ENCODE measurements at regions not wholly inside any gene's neighbourhood (a gene's known extent, or its start where the extent isn't known, plus 50 kb on each side); places are given as distances from the start of the nearest gene placed in this dataset.
A peak's percentile ranks its signal among the peaks of the same experiment; 100 is the strongest.

DNA sequence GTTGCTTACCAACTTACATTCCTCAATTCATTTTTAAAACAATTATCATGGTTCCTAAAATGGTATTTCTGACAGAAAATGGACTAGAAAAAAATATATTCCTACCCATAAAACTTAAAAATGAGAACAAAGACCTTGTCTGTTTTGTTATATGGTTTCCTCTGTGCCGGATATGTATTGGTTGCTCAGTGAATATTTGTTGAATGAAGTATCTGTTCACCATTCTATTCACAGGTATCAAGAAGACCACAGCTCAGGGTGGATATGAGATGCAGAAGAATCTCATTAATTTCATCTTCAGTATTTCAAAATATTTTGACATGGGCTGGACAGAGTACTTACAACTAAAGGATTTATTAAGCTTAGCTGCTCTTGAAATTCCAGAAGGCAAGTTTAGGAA, 58.1 kb downstream of the TUSC7 start:
- no peak for DNase-seq

DNA sequence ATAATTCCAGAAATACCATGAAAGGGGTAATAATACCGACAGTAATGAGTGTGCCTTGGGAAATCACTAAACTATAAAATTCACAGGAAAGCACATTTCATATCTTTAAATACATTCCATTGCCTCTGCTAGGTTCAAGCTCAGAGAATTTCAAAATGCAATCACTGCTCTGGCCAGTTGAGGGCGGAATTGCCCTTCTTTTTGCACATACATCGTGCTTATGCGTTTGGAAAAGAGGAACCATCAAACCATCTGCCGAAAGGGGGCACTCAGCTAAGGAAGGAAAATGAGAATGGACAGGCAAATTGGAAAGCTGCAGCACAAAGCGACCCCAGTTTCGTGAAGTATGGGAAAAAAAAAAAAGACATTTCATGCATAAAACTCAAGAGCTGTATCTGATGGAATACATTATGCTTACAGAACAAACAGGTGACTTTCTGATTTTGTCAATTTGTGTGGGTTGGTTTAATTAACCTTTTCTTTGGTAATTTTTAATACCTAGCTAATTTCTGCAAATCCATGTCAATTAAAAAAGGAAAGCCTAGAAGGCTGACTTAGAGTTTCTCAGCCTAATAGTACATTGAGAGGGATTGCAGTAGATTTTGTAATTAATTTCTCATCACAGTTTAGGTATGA, 61.4 kb downstream of the TUSC7 start:
- DNase-seq, result peak; percentile 72 to 83

DNA sequence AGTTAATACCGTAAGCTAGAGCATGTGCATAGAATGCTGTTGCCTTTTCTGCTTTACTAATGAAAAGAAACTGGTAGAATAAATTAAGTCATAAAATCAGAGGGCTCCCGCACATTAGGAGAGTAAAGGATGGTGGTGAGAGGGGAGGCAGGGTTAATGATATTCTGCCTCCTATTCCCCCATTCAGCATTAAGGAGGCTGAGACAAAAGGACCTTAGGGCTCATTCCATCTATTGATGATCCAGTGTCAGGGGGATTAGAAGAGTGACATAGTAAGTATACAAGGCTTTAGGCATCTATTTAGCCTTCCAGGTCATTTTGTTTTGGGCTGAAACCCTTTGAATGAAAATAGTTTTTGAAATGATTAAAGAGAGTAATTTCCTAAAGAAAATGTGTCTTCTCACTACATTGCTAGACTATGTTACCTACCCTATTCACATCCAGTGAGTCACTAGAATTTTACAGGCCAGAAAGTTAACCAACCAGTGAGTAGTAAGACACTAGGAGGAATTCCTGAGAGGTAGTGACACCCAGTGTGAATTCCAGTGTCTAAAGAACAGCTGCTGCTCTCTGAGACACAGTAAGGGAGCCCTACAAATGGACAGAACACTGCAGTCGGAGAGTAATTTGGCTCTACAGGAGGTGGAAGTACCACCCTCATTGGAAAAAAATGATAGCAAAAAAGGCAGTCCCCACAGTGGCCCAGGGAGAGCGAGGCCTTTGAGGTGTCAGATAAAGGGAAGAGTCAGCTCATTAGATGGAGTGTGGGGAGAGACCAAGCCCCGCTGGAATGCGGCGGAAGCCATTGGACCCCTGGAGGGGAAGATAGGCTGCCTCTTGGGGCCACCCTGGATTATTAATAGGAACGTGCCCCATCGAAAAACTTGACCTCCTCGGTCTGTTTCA, 67.6 kb downstream of the TUSC7 start:
- no peak for DNase-seq

DNA sequence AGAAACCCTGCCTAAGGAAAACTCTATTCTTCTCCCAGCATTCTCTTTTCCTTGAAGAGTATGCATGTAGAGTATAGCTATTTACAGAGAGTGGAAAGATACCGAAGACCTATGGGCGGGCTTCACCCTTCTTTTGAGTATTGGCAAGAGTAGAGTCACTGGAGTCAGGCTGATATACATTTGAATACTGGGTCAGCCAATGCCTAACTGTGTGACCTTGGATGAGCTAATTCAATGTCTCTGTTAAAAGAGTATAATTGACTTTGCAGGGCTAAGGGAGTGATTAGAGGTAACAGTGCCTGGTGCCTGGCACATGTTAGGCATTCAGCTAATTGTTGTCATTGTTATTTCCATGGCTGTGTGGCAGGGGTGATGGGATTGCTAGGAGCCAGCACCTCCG, 75.6 kb downstream of the TUSC7 start:
- DNase-seq, result no peak

DNA sequence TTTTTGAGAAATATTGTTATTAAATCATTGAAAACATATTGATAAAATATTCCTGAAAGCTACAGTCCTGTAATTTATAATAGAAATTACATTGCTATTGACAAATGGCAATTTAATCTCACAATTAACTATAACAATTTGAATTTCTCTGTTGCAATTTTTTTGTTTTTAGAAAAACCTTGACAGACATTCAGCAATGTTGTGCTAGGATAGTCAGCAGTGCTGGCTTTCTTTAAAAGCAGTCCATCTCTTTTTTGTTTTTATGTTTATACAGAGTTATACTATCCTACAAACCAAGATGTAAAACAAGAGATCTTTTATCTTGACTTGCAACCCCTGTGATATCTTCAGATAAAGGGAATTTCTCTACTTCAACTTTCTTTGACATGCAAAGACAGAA, 93.1 kb downstream of the TUSC7 start:
- DNase-seq, result no peak

DNA sequence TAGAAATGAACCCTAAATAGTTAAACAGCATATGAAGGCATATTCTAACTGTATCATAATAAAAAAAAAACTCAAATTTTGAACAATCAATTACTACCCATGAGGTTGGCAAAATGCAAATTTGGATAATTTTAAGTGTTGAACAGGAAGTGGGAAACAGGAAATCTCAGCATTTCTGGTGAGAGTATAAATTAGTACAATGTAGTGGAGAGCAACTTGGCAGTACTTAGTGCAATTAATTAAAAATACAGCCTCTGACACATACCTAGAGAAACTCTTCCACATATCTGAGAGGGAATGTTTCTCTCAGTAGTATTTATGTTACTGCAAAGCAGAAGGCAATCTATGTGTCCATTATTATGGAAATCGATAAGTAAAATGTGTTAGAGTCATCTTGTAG, 96.8 kb downstream of the TUSC7 start:
- DNase-seq, result no peak

DNA sequence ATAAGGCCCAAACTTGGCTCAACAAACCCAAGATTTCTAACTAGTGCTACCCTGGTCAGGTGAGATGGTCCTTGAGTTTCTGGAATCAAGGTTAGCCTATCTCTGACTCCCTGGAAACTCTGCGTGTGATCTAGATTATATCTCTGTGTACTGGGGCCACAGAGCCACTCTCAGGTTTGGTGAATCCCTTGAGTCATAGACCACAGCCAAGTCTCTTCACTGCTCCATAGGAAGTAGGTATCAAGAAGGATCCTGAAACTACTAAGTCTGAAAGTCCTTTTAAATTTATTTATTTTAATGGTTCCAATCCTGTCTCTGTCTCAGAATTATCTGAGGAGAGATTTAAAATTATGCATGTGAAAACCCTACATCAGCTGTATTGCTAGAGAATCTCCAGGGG, 99.1 kb downstream of the TUSC7 start:
- no peak for DNase-seq

DNA sequence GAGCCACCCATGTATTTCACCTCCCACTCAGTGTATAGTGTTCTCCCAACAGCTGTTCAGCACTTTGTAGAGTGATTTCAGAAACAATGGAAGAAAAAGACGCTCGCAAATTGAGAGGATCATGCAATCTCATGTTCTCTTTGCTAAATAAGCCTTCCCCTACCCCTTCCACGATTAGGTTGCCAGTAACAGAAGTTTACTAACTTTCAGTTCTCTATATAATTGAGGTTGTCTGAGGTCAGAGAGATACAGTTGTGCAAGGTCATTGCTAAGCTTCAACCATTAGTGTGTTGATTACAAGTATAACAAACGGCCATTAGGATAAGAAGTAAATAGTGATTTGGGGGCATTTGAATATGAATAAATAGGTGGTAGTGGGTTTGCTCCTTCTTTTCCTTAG, 99.6 kb downstream of the TUSC7 start:
- no peak for DNase-seq

DNA sequence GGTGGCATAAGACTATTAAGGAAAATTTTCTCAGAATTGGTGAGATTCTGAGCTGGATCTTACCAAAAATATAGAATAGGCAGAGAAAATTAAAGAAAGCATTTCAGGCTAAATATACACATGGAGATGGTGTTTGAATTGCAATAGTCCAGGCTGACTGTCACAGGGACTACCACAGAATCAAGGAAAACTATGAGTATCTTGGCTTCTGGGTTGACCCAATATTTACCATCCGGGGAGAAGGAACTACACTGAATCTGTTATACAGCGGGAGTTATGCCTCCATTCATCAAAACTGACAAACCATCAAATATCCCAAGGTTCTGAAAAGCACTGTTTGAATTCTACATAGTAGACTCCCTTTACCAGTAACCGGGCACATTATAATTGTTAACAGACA, 102.2 kb downstream of the TUSC7 start:
- DNase-seq, result no peak

DNA sequence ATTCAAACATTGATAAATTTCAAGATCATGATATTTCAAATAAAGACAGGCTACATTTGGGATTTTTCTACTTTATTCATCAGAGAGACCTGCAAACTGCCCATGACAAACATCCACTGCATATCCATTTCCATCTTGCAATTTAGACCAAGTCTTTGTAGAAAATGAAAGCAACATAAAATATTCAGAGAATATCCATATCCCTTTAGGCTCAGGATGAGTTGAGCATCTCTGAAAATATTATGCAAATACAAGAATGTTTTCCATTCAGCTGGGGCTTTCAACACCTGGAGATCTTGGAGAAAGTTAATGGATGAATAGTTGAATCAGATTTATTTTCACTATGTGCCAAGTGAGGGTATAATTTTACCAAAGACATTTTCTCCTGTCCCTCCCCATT, 103.4 kb downstream of the TUSC7 start:
- no peak for DNase-seq

DNA sequence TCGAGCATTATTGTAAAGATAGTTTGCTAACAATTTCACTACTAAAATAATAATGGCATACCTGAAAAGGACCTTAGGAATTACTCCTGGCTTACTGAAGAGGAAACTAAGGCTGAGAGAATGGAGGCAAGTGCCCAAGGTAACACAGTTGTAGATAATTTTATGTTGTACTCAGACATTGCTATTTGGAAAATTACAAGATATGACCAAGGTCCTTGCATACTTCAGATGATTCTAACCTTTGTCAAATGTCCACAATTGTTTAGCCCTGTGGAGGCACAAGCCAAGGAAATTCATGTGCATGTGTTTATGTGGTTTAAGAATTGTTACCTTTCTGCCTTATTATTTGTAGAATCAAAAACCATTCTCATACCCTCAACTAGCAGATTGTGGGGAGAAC, 105.7 kb downstream of the TUSC7 start:
- no peak for DNase-seq

DNA sequence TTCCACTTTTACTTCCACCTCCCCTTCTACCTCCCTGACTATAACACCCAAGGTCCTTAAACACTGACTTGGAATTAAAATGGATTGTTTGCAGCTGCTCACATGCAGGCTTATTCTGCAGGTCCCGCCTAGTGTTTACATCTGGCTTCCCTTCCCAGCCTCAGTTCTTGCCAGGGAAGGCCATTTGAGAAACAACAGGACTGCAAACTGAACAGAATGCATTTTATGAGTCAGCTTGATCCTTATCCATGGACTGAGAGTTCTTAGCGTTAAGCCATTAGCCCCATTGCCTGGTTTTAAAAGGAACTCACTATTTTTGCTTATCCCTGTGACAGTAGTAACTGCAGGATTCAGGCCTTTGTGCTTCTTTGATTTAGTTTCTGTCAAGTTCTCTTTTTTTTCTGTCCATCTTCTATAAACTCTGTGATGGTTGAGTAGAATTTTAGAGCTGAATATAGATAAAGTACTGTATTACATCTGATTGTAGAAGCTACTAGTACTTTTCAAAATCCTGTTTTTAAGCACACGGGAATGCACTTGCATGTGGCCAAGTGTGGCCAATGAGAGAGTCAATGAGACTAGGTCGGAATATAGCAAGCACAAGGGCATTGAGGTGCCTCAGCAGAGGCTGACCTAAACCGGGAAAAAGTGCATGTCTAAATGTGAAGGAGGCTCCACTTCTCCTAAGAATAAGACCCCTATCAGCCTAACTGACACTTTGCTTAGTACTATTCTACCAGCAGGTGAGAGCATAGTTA, 106.4 kb downstream of the TUSC7 start:
- DNase-seq, result no peak

DNA sequence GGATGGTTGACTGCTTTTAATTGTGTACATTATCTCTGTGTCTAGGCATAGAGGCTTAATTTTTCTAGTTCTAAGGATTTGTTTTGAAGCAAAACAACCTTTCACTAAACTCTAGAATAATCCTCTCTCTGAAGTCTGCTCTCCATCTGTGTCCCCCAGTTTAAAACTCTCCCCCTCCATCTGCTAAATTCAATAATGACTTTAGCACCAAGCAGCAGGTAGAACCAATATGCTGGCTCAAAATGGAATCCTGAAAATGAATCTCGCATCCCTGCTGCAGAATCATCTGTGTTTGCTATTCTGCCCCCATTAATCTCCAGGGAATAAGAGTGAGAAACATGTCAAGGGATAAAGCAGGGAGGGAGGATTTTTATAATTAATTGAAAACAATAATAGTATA, 111.8 kb downstream of the TUSC7 start:
- no peak for DNase-seq

DNA sequence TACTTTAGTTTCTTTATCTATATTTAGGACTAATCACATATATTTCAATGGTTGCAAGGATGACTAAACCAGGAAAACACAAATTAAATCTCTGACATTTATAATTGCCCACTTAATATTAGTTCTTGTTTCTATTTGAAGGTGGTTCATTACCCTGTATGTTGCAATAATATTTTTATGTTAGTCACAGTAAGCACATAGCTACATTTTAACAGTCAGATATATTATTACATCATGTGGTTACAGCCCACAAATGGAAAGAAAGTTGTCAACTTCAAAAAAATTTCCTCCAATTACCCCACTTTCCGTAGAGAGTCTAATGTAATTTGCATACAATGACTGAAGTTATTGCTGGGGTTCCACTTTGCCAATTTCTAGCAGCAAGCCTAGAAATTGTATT, 114.6 kb downstream of the TUSC7 start:
- DNase-seq, result no peak

DNA sequence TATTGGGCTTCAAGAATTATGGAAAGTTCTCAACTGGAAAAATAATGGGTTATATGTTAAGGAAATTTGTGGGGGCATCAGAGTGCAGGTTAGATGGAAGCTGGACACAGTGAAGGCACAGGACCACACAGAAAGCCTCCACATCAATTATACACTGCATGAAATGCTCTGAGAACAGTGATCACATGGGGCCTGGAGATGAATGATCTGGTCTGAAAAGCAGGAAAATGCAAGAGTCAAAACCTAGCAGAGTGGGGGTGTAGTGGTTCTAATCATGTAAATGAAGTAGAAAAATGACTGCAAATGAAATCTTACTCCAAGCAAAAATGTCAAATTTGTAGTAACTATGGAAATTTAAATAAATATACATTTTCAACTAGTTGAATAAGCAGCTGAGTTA, 123.6 kb downstream of the TUSC7 start:
- no peak for DNase-seq

DNA sequence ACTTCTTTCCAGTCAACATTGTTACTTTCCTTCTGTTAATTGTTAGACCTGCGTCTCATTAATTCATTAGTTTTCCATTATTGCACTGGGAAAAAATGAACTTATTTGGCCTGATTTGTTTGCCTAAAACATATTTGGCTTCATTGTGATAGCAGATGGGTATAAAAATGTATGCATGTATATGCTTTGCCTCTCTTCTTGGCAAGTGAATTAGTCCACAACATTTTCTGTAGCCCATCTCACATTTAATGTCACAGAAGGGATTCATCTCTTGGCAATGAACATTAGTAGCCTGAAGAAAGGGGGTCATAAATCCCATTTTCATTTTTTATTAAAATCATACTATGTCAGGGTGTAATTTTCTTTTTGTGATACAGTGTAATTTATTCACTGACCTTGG, 125.2 kb downstream of the TUSC7 start:
- DNase-seq, result no peak

DNA sequence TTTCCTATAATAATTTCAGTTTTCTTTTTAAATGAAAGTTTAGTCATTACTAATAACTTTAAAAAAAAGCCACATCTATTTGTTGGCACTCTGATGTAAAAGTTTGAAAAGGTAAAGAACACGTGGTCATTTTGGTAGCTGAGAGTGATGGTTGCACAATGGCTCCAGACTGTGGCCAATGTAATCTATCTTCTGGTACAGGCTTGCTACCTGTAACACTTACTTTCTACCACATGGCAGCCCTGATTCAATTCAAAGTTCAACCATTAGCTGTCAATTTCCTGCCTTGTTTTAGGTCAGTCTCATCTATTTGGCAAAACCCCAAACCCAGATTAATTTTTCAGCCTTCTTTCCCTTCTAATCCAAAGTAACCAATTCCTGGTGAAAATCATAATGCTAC, 126.1 kb downstream of the TUSC7 start:
- no peak for DNase-seq

DNA sequence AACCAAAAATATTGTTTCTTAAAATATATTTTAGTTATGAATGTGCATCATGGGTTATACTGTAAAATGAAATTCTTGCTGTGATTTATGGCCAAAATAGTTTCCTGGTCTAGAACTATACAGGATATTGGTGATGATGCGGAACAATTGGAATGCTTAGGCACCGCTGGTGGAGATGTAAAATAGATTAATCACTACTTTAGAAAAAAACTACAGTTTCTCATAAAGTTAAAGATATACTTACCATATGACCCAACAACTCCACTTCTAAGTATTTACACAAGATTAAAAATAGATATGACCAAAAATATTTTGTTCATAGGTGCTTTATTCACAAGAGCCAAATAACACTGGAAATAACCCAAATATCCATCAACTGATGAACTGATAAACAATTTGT, 126.7 kb downstream of the TUSC7 start:
- DNase-seq, result no peak

DNA sequence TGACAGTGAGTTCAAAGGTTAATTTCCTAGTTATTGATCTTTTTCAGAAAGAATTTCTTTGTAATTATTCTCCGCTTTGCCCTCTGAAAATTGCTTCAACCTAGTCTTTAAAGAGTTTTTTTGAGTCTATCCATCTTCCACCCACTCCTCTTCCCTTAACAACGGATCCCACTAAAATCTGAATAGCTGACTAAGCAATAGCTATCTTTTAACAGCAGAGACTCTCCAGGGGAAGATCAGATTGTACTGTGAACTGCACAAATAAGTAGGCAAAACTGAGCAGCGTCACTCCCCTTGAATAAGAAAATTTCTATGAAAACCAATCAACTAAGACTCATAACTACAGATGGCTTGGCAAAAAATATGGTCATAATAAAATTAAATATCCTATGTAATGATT, 127.9 kb downstream of the TUSC7 start:
- DNase-seq, result no peak

DNA sequence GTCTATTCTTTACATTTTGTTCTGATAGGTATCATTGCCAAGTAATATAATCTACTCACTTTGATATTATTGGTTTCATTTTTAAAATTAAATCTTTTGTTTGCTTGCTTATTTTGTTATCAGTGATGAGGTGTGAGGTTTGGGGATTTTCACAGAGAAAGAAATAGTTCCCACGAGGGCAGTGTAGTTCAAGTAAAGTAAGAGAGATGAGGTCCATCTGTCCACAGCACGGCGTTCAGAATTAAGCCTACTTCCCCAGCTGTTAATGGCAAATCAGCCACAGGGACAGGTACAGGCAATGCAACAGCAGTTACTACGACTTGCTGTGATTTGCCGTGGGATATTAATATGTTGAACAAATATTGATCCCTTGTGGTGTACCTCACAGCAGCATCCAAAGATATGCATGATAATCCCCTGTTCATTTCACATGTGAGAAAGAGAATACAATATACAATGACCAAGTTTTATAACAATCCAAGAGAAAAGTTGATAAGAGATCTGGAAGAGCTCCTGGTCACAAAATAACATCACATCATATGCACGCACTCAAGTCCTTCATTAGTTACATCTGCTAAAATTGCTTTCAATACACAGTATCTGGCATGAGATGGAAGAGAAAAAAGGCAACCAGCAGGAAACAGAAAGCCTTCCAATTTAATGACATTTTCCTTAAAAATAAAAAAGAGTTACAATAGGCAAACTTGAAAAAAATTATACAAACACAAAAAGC, 131.6 kb downstream of the TUSC7 start:
- no peak for DNase-seq

DNA sequence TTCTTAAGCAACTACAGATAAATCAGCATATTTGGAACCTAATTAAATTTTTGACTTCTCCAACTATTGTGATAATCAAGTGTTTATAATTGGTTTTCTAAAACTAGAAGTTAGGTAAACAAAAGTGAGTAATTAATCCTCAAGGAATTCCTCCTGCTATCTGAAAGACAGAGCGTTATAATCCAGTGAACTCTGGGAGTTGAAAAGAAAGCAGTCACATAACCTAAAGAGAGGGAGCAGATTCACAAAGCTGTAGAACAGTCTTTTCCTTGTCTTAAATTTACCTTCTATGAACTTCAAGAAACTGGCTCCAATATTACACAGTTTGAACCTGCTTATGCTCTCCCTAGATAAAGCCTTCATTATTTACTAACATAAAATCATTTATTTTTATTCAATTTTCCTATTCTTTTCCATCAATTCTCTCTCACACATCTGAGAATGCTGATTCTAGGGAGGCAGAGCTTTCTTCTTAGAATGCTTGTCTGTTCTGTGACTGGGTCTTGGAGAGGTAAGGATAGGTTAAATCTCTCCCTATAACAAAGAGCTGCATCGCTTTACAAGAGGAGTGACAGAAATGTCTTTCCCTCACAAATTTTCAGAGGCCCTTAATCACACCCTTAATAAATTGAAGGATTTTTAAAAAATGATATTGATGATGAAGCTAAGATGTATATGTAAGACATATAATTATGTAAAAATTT, 132.8 kb downstream of the TUSC7 start:
- no peak for DNase-seq

DNA sequence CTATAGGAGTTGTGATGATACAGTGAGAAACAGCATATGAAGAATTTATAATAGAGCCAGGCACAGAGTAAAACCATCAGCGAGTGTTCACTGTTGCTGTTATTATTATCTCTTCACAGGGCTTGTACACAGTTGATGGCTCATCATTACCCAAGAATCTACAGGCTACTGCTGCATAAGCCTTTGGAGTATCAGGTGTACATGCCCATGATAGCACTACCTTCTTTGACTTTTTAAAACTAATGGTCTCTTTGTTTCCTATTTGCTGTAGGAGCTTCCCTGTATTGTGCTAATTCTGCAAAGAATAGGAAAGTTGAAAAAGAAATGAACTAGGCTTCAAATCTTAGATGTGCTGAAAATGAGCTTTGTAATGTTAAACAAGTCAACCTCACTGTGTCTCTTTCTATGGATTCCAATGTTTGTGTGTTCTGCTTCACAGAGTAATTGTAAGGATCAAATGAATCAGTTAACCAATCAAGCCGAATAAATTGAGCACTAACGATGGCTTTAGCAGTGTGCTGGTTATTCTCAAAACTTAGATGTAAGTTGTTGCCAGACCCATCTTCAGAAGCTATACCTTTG, 138.8 kb downstream of the TUSC7 start:
- DNase-seq, result no peak
